Thyroid gland (tissue), 4 donors: ENCODE measurements at regions not wholly inside any gene's neighbourhood (a gene's known extent, or its start where the extent isn't known, plus 50 kb on each side); places are given as distances from the start of the nearest gene placed in this dataset.

Experiments used
- DNase-seq, 2 donors: peaks; one replicate each; pipeline ENCODE4 v3.0.0-alpha.2; 2019
- H3K27ac ChIP-seq, 3 donors: fragments of 200-600 bp; sonication (generic); 1 replicate in 2 of 3; 2 replicates in 1 of 3; pipeline ENCODE4 v1.5.1; 2016 to 2019; ENCODE audit warnings: mild to moderate bottlenecking in 1 of 3, moderate library complexity in 1 of 3
- H3K27me3 ChIP-seq: fragments of 200-600 bp; sonication (generic); one replicate; pipeline ENCODE4 v1.5.1; 2019
- H3K36me3 ChIP-seq, 2 donors: fragments of 200-600 bp; sonication (generic); one replicate each; pipeline ENCODE4 v1.5.1; 2016 to 2019
- H3K4me1 ChIP-seq, 2 donors: fragments of 200-600 bp; sonication (generic); one replicate each; pipeline ENCODE4 v1.5.1; 2017 to 2019
- H3K4me3 ChIP-seq, 3 donors: fragments of 200-600 bp; sonication (generic); replicated peaks in 1 of 3; 1 replicate in 2 of 3; 2 replicates in 1 of 3; pipeline ENCODE4 v1.5.1; 2016; ENCODE audit warnings: mild to moderate bottlenecking in 1 of 3
- H3K9me3 ChIP-seq: fragments of 200-600 bp; sonication (generic); one replicate; pipeline ENCODE4 v1.5.1; 2017
- POLR2A ChIP-seq, 2 donors: fragments of 450-650 bp; IDR thresholded peaks; one replicate each; pipeline ENCODE4 v1.6.1; 2017; ENCODE audit warnings: antibody characterized with exemption in 2 of 2, mild to moderate bottlenecking in 2 of 2, moderate library complexity in 1 of 2
- WGBS, 2 donors: methylation state at CpG; one replicate each; pipeline ENCODE4 v1.1.5; 2017; 5-methylcytosine and 5-hydroxymethylcytosine counted together
- intact Hi-C: fragments of 100-400 bp; cut with DNase I; formaldehyde crosslinking; loops from one replicate; pipeline ENCODE4 v1.15.1; 2023
- TF ChIP-seq, protein P1 (sequence below), 6 experiments: fragments of 200-600 bp in 3 of 6; fragments of 450-650 bp in 3 of 6; sonication (generic) in 3 of 6; IDR thresholded peaks; one replicate each; pipeline ENCODE4 v1.5.1; 2016 to 2019; ENCODE audit warnings: antibody characterized with exemption in 6 of 6, mild to moderate bottlenecking in 2 of 6, inconsistent platforms in 1 of 6, moderate library complexity in 1 of 6

DNA sequence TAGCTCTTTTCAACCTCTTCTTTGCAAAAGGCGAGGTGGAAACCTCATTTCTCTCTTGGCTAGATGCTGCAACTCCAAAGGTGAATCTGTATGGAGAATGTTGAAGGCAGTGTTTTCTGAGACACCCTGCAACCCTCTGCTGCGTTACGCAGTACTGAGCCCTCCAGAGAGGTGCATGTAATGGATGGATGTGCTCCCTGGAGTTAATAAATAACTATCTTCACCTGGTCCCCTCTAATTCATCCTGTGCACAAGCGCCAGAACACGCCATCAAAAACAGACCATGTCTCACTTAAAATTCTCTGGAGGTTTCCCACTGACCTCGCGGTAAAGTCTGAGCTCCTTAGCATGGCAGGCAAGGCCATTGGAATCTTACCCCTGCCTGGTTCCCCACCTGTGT is 234.4 kb upstream of the PWP1 start:
- no peaks in the 10 kb centered on the region for H3K36me3 ChIP-seq
- 90 to 92% methylated on average over 7 of the region's 7 CpGs for WGBS, 2 donors
- H3K4me3 ChIP-seq, result no peak overlapping the region
- H3K27ac ChIP-seq, result no peak overlapping the region
- no peaks in the 10 kb centered on the region for H3K27me3 ChIP-seq
- intact Hi-C loops, result no loop called here
- H3K9me3 ChIP-seq, result no peaks in the 10 kb centered on the region
- no peaks in the 10 kb centered on the region for H3K4me1 ChIP-seq
- no peak for TF ChIP-seq POLR2A (IDR thresholded peaks at IDR 0.05)
- TF ChIP-seq, protein P1, sequence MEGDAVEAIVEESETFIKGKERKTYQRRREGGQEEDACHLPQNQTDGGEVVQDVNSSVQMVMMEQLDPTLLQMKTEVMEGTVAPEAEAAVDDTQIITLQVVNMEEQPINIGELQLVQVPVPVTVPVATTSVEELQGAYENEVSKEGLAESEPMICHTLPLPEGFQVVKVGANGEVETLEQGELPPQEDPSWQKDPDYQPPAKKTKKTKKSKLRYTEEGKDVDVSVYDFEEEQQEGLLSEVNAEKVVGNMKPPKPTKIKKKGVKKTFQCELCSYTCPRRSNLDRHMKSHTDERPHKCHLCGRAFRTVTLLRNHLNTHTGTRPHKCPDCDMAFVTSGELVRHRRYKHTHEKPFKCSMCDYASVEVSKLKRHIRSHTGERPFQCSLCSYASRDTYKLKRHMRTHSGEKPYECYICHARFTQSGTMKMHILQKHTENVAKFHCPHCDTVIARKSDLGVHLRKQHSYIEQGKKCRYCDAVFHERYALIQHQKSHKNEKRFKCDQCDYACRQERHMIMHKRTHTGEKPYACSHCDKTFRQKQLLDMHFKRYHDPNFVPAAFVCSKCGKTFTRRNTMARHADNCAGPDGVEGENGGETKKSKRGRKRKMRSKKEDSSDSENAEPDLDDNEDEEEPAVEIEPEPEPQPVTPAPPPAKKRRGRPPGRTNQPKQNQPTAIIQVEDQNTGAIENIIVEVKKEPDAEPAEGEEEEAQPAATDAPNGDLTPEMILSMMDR (IDR thresholded peaks at IDR 0.05), result no peak
- no peak for DNase-seq

DNA sequence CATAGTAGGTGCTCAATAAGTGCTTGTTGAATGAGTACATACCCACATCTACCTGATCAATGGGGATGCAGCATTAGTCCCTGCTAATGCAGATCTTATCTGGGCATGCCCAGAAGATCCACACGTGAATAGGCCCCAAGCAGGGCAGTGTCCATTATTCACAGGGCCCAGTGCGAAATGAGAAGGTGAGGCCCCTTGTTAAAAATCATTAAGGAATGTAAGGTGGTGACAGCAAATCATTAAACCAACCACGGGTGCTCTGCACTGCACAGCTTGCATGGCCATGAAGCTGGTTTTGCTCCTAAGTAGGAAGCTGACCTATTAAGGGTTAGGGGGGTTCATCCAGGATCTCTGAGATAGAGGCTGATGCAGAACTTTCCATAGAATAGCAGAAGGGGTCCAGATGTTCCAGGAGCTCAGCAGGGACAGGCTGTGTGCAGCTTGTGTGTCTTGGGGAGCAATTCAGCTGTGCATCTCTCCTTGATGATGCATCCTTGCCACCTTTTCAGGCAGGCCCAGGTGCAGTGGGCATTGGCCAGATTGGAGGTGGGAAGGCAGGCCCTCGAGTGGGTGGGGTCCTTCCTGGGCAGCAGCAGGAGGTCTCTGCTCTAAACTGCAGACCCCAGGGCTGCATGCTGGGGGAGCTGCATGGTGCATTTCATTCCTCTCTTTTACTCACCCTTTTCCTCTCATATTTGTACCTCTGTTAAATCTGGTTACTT is 231.3 kb upstream of the PWP1 start:
- WGBS, 2 donors, result 79 to 81% methylated on average over 4 of the region's 4 CpGs
- intact Hi-C loops, result no loop called here

DNA sequence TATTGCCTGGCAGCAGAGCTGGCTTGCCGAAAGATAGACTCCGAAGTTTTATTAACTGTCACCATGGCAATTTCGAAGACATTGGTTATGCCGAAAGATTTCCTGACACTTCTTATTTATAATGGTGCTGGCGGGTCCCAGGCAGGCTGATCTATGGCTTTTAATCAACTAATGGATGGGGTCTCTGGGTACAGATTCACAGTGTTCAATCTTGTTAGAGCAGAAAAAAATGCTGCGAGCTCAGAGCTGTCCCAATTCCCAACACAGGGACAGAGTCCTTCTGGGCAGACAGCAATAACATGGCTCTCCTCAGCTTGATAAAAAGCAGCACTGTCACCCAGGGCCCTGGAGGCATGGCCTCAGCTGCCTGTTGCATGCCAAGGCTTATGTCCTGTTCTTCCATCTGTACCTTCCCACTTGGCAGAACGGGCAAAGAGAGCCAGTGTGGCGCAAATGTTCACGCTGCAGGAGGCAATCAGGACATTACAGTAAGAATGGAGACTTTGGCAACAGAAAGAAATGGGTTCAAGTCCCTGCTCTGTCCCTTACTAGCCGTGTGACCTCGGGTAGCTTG is 228.2 kb upstream of the PWP1 start:
- H3K27ac ChIP-seq, result no peak overlapping the region
- intact Hi-C loops, result no loop called here
- TF ChIP-seq, protein P1 (IDR thresholded peaks at IDR 0.05), result no peak
- no peak for TF ChIP-seq POLR2A (IDR thresholded peaks at IDR 0.05)
- H3K9me3 ChIP-seq, result no peaks in the 10 kb centered on the region
- no peak for DNase-seq
- H3K36me3 ChIP-seq, result no peaks in the 10 kb centered on the region
- H3K4me3 ChIP-seq, result no peak overlapping the region
- 92 to 94% methylated on average over 11 of the region's 11 CpGs for WGBS, 2 donors
- no peaks in the 10 kb centered on the region for H3K27me3 ChIP-seq
- peaks cover 18 to 31% of the 10 kb centered on the region in 2 donors for H3K4me1 ChIP-seq

More for the DNA sequence above, 231.3 kb upstream of the PWP1 start:
- H3K4me1 ChIP-seq, result peaks cover 10 to 13% of the 10 kb centered on the region in 2 donors
- no peak overlapping the region for H3K4me3 ChIP-seq
- no peak overlapping the region for H3K27ac ChIP-seq
- no peaks in the 10 kb centered on the region for H3K9me3 ChIP-seq
- H3K36me3 ChIP-seq, result no peaks in the 10 kb centered on the region
- no peaks in the 10 kb centered on the region for H3K27me3 ChIP-seq
- DNase-seq, result no peak
- no peak for TF ChIP-seq POLR2A (IDR thresholded peaks at IDR 0.05)
- TF ChIP-seq, protein P1 (IDR thresholded peaks at IDR 0.05), result no peak

DNA sequence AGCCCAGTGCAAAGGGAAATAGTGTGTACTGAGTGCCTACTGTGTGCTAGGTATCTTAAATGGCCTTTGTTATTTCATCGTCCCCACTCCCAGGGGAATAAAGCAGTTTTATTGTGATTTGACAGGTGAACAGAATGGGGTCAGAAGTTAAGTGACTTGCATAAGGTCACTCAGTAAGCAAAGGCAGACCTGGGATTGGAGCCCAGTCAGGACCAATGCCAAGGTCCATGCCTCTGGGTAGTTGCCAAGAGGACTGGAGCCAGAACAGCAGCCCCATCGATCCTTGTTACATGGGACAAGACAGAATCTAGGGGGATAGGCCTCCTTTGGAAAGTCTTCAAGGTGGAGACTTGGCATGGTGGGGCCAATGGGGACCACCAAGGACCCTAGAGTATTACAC is 227.4 kb upstream of the PWP1 start:
- intact Hi-C loops, result no loop called here
- Histone ChIP-seq H3K36me3 (no peaks in the 10 kb centered on the region), H3K27ac (peak overlapping the region; percentile 45 to 50 (median 47)), H3K9me3 (no peaks in the 10 kb centered on the region), H3K27me3 (no peaks in the 10 kb centered on the region), H3K4me3 (no peak overlapping the region), H3K4me1 (peaks cover 18 to 31% of the 10 kb centered on the region in 2 donors)
- peak; percentile 70 to 76 for DNase-seq
- WGBS, 2 donors, result 40 to 43% methylated on average over 2 of the region's 2 CpGs
- TF ChIP-seq POLR2A (IDR thresholded peaks at IDR 0.05), result no peak
- TF ChIP-seq, protein P1 (IDR thresholded peaks at IDR 0.05), result no peak

DNA sequence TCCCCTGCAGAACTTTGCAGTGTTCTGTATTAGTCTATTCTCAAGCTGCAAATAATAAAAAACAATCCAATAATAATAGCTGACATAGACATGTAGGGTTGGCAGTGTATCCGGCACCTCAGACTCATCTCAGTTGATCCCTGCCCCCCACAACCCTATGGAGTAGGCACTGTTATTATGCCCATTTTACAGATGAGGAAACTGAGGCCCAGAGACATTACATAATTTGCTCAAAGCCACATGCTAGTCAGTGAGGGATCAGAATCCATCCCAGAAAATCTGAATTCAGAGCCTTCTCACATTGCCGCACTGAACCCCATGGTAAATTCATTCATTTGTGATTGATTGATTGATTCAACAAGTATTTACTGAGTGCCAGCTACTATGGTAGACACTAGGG is 226.6 kb upstream of the PWP1 start:
- H3K9me3 ChIP-seq, result no peaks in the 10 kb centered on the region
- no peak overlapping the region for H3K4me3 ChIP-seq
- intact Hi-C loops, result no loop called here
- no peaks in the 10 kb centered on the region for H3K27me3 ChIP-seq
- TF ChIP-seq, protein P1 (IDR thresholded peaks at IDR 0.05), result no peak
- TF ChIP-seq POLR2A (IDR thresholded peaks at IDR 0.05), result no peak
- DNase-seq, result no peak
- WGBS, 2 donors, result 95% methylated on average over 2 of the region's 2 CpGs
- peak overlapping the region in 2 of 3 donors; percentile 45 to 47 for H3K27ac ChIP-seq
- H3K4me1 ChIP-seq, result peaks cover 18 to 31% of the 10 kb centered on the region in 2 donors
- no peaks in the 10 kb centered on the region for H3K36me3 ChIP-seq
